Panc1 (cell line): ENCODE measurements at regions not wholly inside any gene's neighbourhood (a gene's known extent, or its start where the extent isn't known, plus 50 kb on each side); places are given as distances from the start of the nearest gene placed in this dataset.

ENCODE experiments used
- ATAC-seq: fragments of 200-7000 bp; cut with Tn5 transposase; 2 replicates; pipeline ENCODE4 v1.9.1; 2020; ENCODE audit warnings: mild to moderate bottlenecking, moderate library complexity
- BruUV-seq: library from RNA; stranded (reverse); fragments of 400-500 nt; replicated peaks from 2 replicates; lab custom pipeline; 2021; lab: Mats Ljungman, UMichigan
- CTCF ChIA-PET: fragments of 300-600 bp; sonication (Branson Sonifier 250); formaldehyde crosslinking; loops from one replicate; lab custom pipeline; 2022; ENCODE audit warnings: antibody characterized with exemption; lab: Charles Lee
- POLR2A ChIA-PET: fragments of 300-600 bp; sonication (Branson Sonifier 250); formaldehyde crosslinking; loops from one replicate; lab custom pipeline; 2022; ENCODE audit warnings: antibody characterized with exemption; lab: Charles Lee
- DNase-seq: peaks from one replicate; pipeline ENCODE4 v3.0.0-alpha.2; 2010; ENCODE audit warnings: low read depth, low spot score
- H3K27ac ChIP-seq: 2 replicates; pipeline ENCODE4 v1.5.1; 2011; ENCODE audit warnings: mild to moderate bottlenecking, low read length, inconsistent platforms
- H3K27me3 ChIP-seq: fragments of 200-500 bp; sonication (Bioruptor generic); 2 replicates; pipeline ENCODE4 v1.6.0; 2014; ENCODE audit warnings: low read length, inconsistent platforms; ENCODE audit not compliant: control insufficient read depth, insufficient read depth
- H3K36me3 ChIP-seq: fragments of 200-500 bp; sonication (Bioruptor generic); 2 replicates; pipeline ENCODE4 v1.5.1; 2014; ENCODE audit warnings: inconsistent platforms, mild to moderate bottlenecking, low read length, moderate library complexity; ENCODE audit not compliant: control insufficient read depth, insufficient read depth
- H3K4me1 ChIP-seq: 2 replicates; pipeline ENCODE4 v1.5.1; 2011; ENCODE audit warnings: inconsistent platforms, mild to moderate bottlenecking, low read length, moderate library complexity; ENCODE audit not compliant: control insufficient read depth, insufficient read depth
- H3K4me3 ChIP-seq, 2 experiments: 2 replicates each; pipeline ENCODE4 v1.5.1; 2011 to 2012; ENCODE audit warnings: low read depth in 2 of 2, low read length in 2 of 2, mild to moderate bottlenecking in 2 of 2, inconsistent platforms in 1 of 2, moderate library complexity in 1 of 2
- H3K9me3 ChIP-seq: fragments of 200-500 bp; sonication (Bioruptor generic); 2 replicates; pipeline ENCODE4 v1.5.1; 2014; ENCODE audit warnings: low read depth, mild to moderate bottlenecking, inconsistent platforms, low read length, moderate library complexity; ENCODE audit not compliant: control insufficient read depth, insufficient read depth
- POLR2AphosphoS5 ChIP-seq: IDR thresholded peaks from 2 replicates; pipeline ENCODE4 v1.6.1; 2012; ENCODE audit warnings: mild to moderate bottlenecking, low read depth, low read length, moderate library complexity
- SIN3A ChIP-seq: IDR thresholded peaks from 2 replicates; pipeline ENCODE4 v1.6.1; 2012; ENCODE audit warnings: low read depth, mild to moderate bottlenecking, low read length, moderate library complexity, borderline replicate concordance; ENCODE audit not compliant: insufficient read depth
- TCF7L2 ChIP-seq: IDR thresholded peaks from 2 replicates; pipeline ENCODE4 v1.6.1; 2011; ENCODE audit warnings: mild to moderate bottlenecking, low read depth, low read length, inconsistent platforms
- in situ Hi-C: cut with HindIII; loops from 2 replicates; pipeline ENCODE4 v1.10.0; 2016; ENCODE audit warnings: low sequenced_read_pairs, low pct_unique_long_range_greater_than_20kb
- intact Hi-C: fragments of 100-400 bp; cut with micrococcal nuclease; formaldehyde crosslinking; loops from one replicate; pipeline ENCODE4 v1.10.0; 2022; ENCODE audit not compliant: unreplicated experiment
- TF ChIP-seq, protein P1 (sequence below): fragments of 450-650 bp; IDR thresholded peaks from 2 replicates; pipeline ENCODE4 v1.5.1; 2017; ENCODE audit warnings: mild to moderate bottlenecking
- TF ChIP-seq, protein P2 (sequence below), 2 experiments: IDR thresholded peaks; 2 replicates each; pipeline ENCODE4 v1.6.1; 2011 to 2012; ENCODE audit warnings: low read depth in 2 of 2, control low read depth in 1 of 2, low read length in 1 of 2, mild to moderate bottlenecking in 1 of 2, moderate library complexity in 1 of 2; ENCODE audit not compliant: insufficient read depth in 1 of 2

DNA sequence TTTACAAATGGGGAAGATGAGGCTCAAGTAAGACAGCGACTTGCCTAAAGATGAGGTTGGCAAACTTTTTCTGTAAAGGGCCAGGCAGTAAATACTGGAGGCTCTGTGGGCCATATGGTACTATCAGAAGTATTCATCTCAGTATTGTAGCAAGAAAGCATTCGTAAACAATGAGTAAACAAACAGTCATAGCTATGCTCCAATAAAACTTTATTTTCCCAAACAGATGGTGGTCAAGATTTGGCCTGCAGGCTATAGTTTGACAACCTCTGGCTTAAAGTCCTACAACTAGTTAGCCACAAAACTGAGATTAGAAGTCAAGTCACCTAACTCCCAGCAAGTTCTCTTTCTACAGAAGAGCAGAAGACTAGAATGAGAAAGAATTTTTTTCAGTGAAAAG lies 177.0 kb upstream of the NECTIN3 start:
- intact Hi-C loops (no loop called here), in situ Hi-C loops (no loop called here)
- DNase-seq (no peak), ATAC-seq (0 out of 2 replicates have a peak, but pooled peaks have one; percentile 34)
- Histone ChIP-seq H3K9me3 (no peaks in the 10 kb centered on the region), H3K4me3 (no peak overlapping the region), H3K4me1 (no peaks in the 10 kb centered on the region), H3K36me3 (no peaks in the 10 kb centered on the region), H3K27ac (no peak overlapping the region), H3K27me3 (no peaks in the 10 kb centered on the region)
- BruUV-seq, result no TSS peak
- ChIA-PET POLR2A (no interaction called here), CTCF (interaction anchor here (0.6 kb wide), 1 partner anchor 75 kb away, joined by 4 read pairs; no protein-coding TSS in a partner anchor)
- 0 out of 2 replicates have a peak, but pooled peaks have one; percentile 31 for TF ChIP-seq TCF7L2
- TF ChIP-seq, protein P1, sequence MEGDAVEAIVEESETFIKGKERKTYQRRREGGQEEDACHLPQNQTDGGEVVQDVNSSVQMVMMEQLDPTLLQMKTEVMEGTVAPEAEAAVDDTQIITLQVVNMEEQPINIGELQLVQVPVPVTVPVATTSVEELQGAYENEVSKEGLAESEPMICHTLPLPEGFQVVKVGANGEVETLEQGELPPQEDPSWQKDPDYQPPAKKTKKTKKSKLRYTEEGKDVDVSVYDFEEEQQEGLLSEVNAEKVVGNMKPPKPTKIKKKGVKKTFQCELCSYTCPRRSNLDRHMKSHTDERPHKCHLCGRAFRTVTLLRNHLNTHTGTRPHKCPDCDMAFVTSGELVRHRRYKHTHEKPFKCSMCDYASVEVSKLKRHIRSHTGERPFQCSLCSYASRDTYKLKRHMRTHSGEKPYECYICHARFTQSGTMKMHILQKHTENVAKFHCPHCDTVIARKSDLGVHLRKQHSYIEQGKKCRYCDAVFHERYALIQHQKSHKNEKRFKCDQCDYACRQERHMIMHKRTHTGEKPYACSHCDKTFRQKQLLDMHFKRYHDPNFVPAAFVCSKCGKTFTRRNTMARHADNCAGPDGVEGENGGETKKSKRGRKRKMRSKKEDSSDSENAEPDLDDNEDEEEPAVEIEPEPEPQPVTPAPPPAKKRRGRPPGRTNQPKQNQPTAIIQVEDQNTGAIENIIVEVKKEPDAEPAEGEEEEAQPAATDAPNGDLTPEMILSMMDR, result no peak

DNA sequence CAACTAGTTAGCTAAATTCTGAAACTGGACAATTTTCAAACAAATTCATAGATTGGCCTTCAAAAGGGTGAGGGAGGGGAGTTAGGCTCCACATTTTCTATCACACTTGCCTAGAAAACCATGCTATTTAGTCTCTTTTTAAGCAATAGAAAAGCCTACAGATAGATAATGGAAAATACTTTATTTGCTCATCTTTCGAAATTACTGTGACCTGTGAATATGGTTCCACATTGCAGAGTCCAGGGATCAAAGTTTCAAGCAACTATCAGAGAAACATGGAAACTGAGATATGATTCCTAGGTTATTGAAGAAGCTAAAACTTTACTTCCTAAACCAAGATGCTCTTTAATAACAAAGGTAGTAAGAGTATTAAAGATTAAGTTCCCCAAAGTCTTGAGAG lies 176.6 kb upstream of the NECTIN3 start:
- intact Hi-C loops, result no loop called here
- Histone ChIP-seq H3K4me3 (no peak overlapping the region), H3K9me3 (no peaks in the 10 kb centered on the region), H3K4me1 (no peaks in the 10 kb centered on the region), H3K27ac (no peak overlapping the region), H3K36me3 (no peaks in the 10 kb centered on the region), H3K27me3 (no peaks in the 10 kb centered on the region)
- no peak for DNase-seq
- ChIA-PET POLR2A (no interaction called here), CTCF (no interaction called here)
- no peak for TF ChIP-seq POLR2AphosphoS5
- TF ChIP-seq SIN3A, result no peak
- TF ChIP-seq, protein P2, sequence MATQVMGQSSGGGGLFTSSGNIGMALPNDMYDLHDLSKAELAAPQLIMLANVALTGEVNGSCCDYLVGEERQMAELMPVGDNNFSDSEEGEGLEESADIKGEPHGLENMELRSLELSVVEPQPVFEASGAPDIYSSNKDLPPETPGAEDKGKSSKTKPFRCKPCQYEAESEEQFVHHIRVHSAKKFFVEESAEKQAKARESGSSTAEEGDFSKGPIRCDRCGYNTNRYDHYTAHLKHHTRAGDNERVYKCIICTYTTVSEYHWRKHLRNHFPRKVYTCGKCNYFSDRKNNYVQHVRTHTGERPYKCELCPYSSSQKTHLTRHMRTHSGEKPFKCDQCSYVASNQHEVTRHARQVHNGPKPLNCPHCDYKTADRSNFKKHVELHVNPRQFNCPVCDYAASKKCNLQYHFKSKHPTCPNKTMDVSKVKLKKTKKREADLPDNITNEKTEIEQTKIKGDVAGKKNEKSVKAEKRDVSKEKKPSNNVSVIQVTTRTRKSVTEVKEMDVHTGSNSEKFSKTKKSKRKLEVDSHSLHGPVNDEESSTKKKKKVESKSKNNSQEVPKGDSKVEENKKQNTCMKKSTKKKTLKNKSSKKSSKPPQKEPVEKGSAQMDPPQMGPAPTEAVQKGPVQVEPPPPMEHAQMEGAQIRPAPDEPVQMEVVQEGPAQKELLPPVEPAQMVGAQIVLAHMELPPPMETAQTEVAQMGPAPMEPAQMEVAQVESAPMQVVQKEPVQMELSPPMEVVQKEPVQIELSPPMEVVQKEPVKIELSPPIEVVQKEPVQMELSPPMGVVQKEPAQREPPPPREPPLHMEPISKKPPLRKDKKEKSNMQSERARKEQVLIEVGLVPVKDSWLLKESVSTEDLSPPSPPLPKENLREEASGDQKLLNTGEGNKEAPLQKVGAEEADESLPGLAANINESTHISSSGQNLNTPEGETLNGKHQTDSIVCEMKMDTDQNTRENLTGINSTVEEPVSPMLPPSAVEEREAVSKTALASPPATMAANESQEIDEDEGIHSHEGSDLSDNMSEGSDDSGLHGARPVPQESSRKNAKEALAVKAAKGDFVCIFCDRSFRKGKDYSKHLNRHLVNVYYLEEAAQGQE (IDR thresholded peaks at IDR 0.05; ENCODE audit: insufficient read depth in 1 of 2, low read depth in 2 of 2, low read length in 1 of 2), result no peak
- TF ChIP-seq, protein P1, result no peak
- TF ChIP-seq TCF7L2, result no peak
- in situ Hi-C loops, result no loop called here
- BruUV-seq, result no TSS peak
- ATAC-seq, result no peak
